GM19455 (cell line): ENCODE measurements at regions not wholly inside any gene's neighbourhood (a gene's known extent, or its start where the extent isn't known, plus 50 kb on each side); places are given as distances from the start of the nearest gene placed in this dataset.
"Not testable (repeated sequence)": the region's sequence is repeated elsewhere in the genome, so short reads cannot be mapped to it uniquely, and the experiment has no call there.

Experiments
- ATAC-seq: cut with Tn5 transposase; IDR thresholded peaks from one replicate; pipeline ENCODE4 v1.9.1; 2021; ENCODE audit not compliant: unreplicated experiment

- ATAC-seq: not testable (repeated sequence)
These were observed 61.9 kb upstream of the NAA35 start for GRCh38 chr9:85878872-85879597.

- not testable (repeated sequence) for ATAC-seq
These were observed 60.4 kb upstream of the NAA35 start for GRCh38 chr9:85880507-85880906.

GRCh38 chr9:85884256-85884655, 56.7 kb upstream of the NAA35 start:
- no peak for ATAC-seq

GRCh38 chr9:85890962-85891361, 50.0 kb upstream of the NAA35 start:
- no peak for ATAC-seq
